Retina (tissue), 1 donor: ENCODE measurements at regions not wholly inside any gene's neighbourhood (a gene's known extent, or its start where the extent isn't known, plus 50 kb on each side); places are given as distances from the start of the nearest gene placed in this dataset.
"Not testable (repeated sequence)": the region's sequence is repeated elsewhere in the genome, so short reads cannot be mapped to it uniquely, and the experiment has no call there.

Experiments used
- DNase-seq: peaks from one replicate; pipeline ENCODE4 v3.0.0-alpha.2; 2016

- no peak for DNase-seq
Measured at GRCh38 chr1:166511761-166512160, 327.5 kb upstream of the POGK start.

GRCh38 chr1:166514067-166514466 lies 325.2 kb upstream of the POGK start:
- no peak for DNase-seq

- DNase-seq, result no peak
Measured at GRCh38 chr1:166527752-166528151, 311.5 kb upstream of the POGK start.

- DNase-seq, result no peak
Measured at GRCh38 chr1:166538646-166539045, 300.6 kb upstream of the POGK start.

DNA sequence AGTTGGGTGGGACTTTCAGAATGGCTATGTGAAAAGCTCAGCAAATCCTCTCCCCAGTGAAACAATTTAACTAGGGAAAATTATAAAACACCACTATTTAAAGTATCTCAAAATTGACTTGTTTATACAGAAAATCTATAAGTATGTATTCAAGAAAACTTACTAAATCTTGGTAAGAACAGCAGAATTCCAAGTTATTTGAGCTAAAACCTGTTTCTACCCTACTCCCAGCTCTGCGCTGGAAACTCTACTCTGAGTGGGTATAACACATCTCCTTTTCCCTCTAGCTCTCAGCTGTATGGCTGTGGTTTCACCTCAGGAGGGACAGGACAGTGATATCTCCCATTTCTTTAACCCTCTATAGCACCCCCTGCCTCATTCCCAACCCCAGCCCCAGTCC lies 295.2 kb upstream of the POGK start:
- DNase-seq, result no peak

- DNase-seq, result no peak
Measured at GRCh38 chr1:166544561-166544960, 294.7 kb upstream of the POGK start.

DNA sequence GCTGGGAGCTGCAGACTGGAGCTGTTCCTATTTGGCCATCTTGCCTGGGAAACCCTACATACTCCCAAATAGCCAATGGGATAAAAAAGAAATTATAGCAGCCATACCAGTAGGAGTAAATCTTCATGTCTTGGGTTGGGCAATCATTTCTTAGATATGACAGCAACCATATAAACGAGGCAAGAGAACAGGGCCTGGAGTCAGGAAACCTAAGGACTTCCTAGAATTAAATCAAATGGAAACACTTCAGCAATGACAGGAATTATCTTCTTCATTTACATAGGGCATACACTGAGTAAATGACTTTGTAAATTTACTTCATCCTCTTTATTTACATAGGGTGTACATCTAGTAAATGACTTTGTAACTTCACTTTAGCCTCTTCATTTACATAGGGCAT lies 286.6 kb upstream of the POGK start:
- no peak for DNase-seq

GRCh38 chr1:166570954-166571353 lies 268.3 kb upstream of the POGK start:
- DNase-seq, result no peak

DNA sequence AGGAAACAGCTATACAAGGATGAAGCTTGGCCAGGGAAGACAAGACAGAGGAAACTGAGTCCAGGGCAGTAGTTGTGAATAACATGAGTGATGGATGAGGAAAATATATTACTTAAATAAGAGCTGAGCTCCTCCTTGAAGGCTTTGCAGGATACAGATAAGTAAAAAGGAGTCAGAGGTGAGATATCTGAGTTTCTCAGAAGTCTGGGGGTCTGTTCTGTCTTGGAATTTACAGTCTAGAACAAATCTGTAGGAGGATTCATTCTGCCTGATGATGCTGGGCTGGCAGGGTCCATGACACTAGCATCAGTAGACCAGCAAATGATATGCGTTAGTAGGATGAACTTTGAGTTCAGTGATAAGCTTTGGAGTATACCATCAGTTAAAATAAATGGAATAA lies 266.1 kb upstream of the POGK start:
- DNase-seq, result no peak

- no peak for DNase-seq
Measured at GRCh38 chr1:166579557-166580501, 259.4 kb upstream of the POGK start.

GRCh38 chr1:166588741-166589140 lies 250.5 kb upstream of the POGK start:
- no peak for DNase-seq

GRCh38 chr1:166590161-166590560 lies 249.1 kb upstream of the POGK start:
- no peak for DNase-seq

- DNase-seq, result no peak
Measured at GRCh38 chr1:166594646-166595045, 244.6 kb upstream of the POGK start.

- no peak for DNase-seq
Measured at GRCh38 chr1:166597516-166597915, 241.8 kb upstream of the POGK start.

GRCh38 chr1:166600574-166600973 lies 238.7 kb upstream of the POGK start:
- DNase-seq, result no peak

- DNase-seq, result no peak
Measured at GRCh38 chr1:166601650-166602278, 237.5 kb upstream of the POGK start.

- DNase-seq, result not testable (repeated sequence)
Measured at GRCh38 chr1:166602801-166603200, 236.5 kb upstream of the POGK start.

- no peak for DNase-seq
Measured at GRCh38 chr1:166603296-166603695, 236.0 kb upstream of the POGK start.

DNA sequence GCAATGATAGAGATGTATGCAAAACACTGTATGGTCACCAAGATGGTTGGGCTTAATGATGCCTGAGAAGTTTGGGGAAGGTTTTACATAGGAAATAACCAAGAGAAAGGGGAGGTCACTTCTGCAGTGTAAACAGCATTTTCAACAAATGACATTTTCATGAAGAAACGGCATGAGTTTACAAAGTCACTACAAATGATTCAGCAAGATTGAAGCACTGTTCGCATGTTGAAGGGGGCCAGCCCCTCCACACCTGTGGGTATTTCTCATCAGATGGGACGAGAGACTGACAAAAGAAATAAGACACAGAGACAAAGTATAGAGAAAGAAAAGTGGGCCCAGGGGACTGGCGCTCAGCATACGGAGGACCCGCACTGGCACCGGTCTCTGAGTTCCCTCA lies 234.1 kb upstream of the POGK start:
- DNase-seq, result no peak

DNA sequence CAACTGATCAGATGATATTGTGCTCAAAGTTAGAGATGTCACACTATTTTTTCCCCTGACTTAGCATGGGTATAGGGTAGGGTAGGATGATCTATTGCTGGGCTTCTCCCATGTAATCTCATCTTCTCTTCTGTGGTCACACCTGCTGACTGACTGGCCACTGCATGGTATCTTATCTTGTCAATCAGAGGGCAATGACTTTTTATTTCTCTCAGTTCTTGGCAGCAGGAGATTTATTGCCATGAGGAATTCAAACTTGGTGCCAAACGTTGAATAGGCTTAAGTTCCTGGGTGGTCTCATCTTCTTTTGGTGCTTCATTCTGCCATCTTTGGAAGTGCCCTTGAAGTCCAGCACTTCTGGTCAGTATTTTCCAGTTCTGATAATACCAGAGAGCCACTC lies 226.4 kb upstream of the POGK start:
- DNase-seq, result no peak

DNA sequence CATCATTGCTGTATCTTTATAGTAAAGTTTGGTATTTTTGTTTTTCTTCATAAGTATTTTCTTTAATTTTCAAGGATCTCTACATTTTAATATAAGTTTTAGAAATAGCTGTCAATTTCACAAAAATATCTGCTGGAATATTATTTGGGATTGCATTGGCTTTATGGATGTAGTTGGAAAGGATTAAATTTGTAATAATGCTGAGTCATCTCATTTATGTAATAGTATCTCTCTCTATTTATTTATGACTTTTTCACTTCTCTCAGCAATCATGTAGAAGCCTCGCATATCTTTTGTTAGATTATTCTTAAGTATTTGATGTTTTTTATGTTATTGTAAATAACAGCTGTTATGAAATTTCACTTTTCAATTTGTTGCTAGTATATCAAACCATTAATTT lies 223.1 kb upstream of the POGK start:
- DNase-seq, result no peak

- no peak for DNase-seq
Measured at GRCh38 chr1:166626711-166627110, 212.6 kb upstream of the POGK start.

DNA sequence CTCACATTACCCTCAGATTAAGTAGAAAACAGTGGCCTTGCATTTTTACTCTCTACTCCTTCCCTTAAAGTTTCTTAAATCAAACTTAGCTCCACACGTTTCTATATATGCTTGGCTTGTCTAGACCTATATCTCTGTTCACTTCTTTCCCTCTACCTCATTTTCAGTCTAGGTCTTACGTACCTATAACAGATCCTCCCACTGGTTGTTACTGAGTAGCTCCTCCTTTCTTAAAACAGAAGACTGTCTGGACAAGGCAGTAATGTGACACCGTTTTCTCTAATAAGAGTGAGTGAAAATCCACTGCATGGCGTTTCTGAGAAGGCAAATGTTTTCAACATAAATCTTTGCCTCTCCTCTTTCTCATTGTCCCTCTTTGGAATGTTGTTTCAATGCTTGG lies 211.7 kb upstream of the POGK start:
- DNase-seq, result no peak

DNA sequence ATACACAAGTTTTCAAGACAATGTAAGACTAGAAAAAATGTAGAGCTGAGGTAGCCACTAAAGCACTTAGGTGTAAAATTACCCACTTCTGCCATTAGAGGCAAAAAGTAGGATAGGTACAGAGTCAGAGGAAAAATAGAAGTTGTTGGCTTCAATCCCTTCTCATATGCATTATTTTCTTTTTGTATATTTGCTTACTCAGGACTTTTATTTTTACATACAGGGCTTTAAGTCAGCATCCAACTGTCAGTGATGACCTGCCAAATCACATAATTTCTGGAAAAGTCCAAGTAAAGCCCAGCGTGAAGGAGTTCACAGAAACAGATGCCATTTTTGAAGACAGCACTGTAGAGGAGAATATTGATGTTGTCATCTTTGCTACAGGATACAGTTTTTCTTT lies 211.0 kb upstream of the POGK start:
- DNase-seq, result no peak

DNA sequence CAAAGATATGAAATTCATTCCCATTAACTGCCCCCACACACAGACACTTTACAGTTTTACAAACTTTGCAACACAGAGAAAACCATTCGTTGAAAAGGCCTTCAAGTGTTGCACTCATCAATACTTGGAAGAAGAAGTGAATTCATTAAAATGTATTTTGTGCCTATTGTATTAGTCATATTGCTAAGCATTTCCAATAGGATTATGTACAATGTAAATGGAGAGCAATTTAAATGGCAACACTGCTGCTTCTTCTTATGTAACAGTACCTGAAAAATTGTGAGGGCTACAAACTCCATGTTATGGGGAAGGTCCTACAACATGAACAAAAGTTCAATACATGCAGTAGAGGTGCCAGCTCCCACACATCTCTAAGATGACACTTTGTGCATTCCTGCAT lies 209.3 kb upstream of the POGK start:
- DNase-seq, result no peak
